ENCODE measurements at regions not wholly inside any gene's neighbourhood (a gene's known extent, or its start where the extent isn't known, plus 50 kb on each side); places are given as distances from the start of the nearest gene placed in this dataset.

DNA sequence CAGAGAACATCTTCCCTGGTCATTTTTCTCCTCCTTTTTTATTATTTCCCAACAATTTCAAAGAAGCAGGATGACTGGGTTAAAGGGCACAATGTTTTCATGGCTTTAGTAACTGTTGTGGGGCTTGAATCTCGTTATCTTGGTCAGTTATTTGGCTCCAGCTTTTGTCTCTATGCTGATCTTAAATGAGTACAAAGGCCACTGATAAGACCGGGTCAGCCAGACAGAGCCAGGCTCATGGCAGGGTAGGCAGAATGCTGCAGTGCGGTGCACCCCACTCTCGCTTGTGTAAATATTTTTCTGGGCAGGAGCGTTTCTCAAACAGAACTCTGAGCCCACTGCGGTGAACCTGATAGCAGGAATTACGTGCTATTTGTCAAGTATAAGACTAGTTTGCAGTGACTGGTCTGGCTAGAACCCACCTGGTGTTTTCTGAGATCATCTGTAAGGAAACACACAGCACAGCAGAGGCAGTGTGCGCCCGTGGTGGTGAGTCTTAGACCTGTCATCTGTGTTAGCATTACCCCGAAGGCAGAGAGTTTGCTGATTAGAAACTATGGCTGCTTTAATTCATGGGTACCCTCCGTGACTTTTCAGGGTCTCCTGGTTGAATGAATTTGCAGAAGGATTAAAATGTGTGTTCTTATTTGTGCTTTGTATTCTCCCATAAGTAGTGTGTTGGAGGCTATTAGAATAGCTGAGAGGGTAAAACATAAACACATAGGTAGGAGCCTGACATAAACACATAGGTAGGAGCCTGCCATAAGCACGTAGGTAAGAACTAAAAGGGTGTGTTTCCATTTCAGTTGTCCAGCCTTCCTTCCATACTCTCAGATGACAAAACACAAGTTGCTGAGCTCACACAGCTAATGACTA lies 158.6 kb upstream of the DMRT1 start (continued):
- TF ChIP-seq MED8 (CRISPR knock-in tag; IDR thresholded peaks at IDR 0.05; ENCODE audit: insufficient replicate concordance), result peak; percentile 99
- peak; percentile 97 for TF ChIP-seq RARA (CRISPR knock-in tag; IDR thresholded peaks at IDR 0.05)
- TF ChIP-seq, protein P1, sequence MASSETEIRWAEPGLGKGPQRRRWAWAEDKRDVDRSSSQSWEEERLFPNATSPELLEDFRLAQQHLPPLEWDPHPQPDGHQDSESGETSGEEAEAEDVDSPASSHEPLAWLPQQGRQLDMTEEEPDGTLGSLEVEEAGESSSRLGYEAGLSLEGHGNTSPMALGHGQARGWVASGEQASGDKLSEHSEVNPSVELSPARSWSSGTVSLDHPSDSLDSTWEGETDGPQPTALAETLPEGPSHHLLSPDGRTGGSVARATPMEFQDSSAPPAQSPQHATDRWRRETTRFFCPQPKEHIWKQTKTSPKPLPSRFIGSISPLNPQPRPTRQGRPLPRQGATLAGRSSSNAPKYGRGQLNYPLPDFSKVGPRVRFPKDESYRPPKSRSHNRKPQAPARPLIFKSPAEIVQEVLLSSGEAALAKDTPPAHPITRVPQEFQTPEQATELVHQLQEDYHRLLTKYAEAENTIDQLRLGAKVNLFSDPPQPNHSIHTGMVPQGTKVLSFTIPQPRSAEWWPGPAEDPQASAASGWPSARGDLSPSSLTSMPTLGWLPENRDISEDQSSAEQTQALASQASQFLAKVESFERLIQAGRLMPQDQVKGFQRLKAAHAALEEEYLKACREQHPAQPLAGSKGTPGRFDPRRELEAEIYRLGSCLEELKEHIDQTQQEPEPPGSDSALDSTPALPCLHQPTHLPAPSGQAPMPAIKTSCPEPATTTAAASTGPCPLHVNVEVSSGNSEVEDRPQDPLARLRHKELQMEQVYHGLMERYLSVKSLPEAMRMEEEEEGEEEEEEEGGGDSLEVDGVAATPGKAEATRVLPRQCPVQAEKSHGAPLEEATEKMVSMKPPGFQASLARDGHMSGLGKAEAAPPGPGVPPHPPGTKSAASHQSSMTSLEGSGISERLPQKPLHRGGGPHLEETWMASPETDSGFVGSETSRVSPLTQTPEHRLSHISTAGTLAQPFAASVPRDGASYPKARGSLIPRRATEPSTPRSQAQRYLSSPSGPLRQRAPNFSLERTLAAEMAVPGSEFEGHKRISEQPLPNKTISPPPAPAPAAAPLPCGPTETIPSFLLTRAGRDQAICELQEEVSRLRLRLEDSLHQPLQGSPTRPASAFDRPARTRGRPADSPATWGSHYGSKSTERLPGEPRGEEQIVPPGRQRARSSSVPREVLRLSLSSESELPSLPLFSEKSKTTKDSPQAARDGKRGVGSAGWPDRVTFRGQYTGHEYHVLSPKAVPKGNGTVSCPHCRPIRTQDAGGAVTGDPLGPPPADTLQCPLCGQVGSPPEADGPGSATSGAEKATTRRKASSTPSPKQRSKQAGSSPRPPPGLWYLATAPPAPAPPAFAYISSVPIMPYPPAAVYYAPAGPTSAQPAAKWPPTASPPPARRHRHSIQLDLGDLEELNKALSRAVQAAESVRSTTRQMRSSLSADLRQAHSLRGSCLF (CRISPR knock-in tag; IDR thresholded peaks at IDR 0.05; ENCODE audit: borderline replicate concordance), result no peak
- TF ChIP-seq SMAD3 (CRISPR knock-in tag; IDR thresholded peaks at IDR 0.05), result peak; percentile 79; the same call in 1 of the 2 replicates
- 0 out of 2 replicates have a peak, but pooled peaks have one; percentile 53 for TF ChIP-seq KDM4B (CRISPR knock-in tag; IDR thresholded peaks at IDR 0.05)
- TF ChIP-seq ZNF121 (CRISPR knock-in tag; IDR thresholded peaks at IDR 0.05), result peak; percentile 66
- TF ChIP-seq FOXP1 (IDR thresholded peaks at IDR 0.05), result 0 out of 2 replicates have a peak, but pooled peaks have one; percentile 24
- peak; percentile 92 for TF ChIP-seq FOXP1 (CRISPR knock-in tag; IDR thresholded peaks at IDR 0.05)
- TF ChIP-seq ZFYVE20 (CRISPR knock-in tag; IDR thresholded peaks at IDR 0.05; ENCODE audit: borderline replicate concordance, low read depth), result no peak
- no peak for TF ChIP-seq ZNF44 (CRISPR knock-in tag; IDR thresholded peaks at IDR 0.05)
- TF ChIP-seq, protein P2, sequence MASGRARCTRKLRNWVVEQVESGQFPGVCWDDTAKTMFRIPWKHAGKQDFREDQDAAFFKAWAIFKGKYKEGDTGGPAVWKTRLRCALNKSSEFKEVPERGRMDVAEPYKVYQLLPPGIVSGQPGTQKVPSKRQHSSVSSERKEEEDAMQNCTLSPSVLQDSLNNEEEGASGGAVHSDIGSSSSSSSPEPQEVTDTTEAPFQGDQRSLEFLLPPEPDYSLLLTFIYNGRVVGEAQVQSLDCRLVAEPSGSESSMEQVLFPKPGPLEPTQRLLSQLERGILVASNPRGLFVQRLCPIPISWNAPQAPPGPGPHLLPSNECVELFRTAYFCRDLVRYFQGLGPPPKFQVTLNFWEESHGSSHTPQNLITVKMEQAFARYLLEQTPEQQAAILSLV (CRISPR knock-in tag; IDR thresholded peaks at IDR 0.05; ENCODE audit: borderline replicate concordance), result 0 out of 2 replicates have a peak, but pooled peaks have one; percentile 48
- TF ChIP-seq, protein P3, sequence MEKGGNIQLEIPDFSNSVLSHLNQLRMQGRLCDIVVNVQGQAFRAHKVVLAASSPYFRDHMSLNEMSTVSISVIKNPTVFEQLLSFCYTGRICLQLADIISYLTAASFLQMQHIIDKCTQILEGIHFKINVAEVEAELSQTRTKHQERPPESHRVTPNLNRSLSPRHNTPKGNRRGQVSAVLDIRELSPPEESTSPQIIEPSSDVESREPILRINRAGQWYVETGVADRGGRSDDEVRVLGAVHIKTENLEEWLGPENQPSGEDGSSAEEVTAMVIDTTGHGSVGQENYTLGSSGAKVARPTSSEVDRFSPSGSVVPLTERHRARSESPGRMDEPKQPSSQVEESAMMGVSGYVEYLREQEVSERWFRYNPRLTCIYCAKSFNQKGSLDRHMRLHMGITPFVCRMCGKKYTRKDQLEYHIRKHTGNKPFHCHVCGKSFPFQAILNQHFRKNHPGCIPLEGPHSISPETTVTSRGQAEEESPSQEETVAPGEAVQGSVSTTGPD (CRISPR knock-in tag; IDR thresholded peaks at IDR 0.05), result peak; percentile 75
- TF ChIP-seq, protein P4, sequence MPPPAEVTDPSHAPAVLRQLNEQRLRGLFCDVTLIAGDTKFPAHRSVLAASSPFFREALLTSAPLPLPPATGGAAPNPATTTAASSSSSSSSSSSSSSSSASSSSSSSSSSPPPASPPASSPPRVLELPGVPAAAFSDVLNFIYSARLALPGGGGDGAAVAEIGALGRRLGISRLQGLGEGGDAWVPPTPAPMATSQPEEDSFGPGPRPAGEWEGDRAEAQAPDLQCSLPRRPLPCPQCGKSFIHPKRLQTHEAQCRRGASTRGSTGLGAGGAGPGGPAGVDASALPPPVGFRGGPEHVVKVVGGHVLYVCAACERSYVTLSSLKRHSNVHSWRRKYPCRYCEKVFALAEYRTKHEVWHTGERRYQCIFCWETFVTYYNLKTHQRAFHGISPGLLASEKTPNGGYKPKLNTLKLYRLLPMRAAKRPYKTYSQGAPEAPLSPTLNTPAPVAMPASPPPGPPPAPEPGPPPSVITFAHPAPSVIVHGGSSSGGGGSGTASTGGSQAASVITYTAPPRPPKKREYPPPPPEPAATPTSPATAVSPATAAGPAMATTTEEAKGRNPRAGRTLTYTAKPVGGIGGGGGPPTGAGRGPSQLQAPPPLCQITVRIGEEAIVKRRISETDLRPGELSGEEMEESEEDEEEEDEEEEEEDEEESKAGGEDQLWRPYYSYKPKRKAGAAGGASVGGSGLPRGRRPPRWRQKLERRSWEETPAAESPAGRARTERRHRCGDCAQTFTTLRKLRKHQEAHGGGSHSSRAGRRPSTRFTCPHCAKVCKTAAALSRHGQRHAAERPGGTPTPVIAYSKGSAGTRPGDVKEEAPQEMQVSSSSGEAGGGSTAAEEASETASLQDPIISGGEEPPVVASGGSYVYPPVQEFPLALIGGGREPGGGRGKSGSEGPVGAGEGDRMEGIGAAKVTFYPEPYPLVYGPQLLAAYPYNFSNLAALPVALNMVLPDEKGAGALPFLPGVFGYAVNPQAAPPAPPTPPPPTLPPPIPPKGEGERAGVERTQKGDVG (CRISPR knock-in tag; IDR thresholded peaks at IDR 0.05; ENCODE audit: borderline replicate concordance), result peak; percentile 94; the same call in 1 of the 2 replicates
- peak; percentile 76 for TF ChIP-seq PHF5A (CRISPR knock-in tag; IDR thresholded peaks at IDR 0.05; ENCODE audit: low read depth, unreplicated experiment)
- TF ChIP-seq, protein P5, sequence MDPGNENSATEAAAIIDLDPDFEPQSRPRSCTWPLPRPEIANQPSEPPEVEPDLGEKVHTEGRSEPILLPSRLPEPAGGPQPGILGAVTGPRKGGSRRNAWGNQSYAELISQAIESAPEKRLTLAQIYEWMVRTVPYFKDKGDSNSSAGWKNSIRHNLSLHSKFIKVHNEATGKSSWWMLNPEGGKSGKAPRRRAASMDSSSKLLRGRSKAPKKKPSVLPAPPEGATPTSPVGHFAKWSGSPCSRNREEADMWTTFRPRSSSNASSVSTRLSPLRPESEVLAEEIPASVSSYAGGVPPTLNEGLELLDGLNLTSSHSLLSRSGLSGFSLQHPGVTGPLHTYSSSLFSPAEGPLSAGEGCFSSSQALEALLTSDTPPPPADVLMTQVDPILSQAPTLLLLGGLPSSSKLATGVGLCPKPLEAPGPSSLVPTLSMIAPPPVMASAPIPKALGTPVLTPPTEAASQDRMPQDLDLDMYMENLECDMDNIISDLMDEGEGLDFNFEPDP (CRISPR knock-in tag; conservative IDR thresholded peaks at IDR 0.05), result 0 out of 2 replicates have a peak, but pooled peaks have one; percentile 73
- peak; percentile 96 for TF ChIP-seq MEF2D (CRISPR knock-in tag; IDR thresholded peaks at IDR 0.05)

Measured in HepG2 (cell line).